Prostate gland (tissue), 2 donors: ENCODE measurements at regions not wholly inside any gene's neighbourhood (a gene's known extent, or its start where the extent isn't known, plus 50 kb on each side); places are given as distances from the start of the nearest gene placed in this dataset.

Experiments
- DNase-seq: peaks from one replicate; pipeline ENCODE4 v3.0.0-alpha.2; 2019; ENCODE audit warnings: low spot score
- H3K27ac ChIP-seq, 2 donors: fragments of 200-600 bp; sonication (generic); 2 replicates each; pipeline ENCODE4 v1.5.1; 2017 to 2019
- H3K27me3 ChIP-seq: fragments of 200-600 bp; sonication (generic); replicated peaks from 2 replicates; pipeline ENCODE4 v1.5.1; 2019; ENCODE audit not compliant: insufficient read depth
- H3K36me3 ChIP-seq, 2 donors: fragments of 200-600 bp; sonication (generic); 1 replicate in 1 of 2; 2 replicates in 1 of 2; pipeline versions ENCODE4 v1.5.1 to v1.8.1; 2017 to 2019
- H3K4me1 ChIP-seq: fragments of 200-600 bp; sonication (generic); replicated peaks from 2 replicates; pipeline ENCODE4 v1.5.1; 2019
- H3K4me3 ChIP-seq, 2 donors: fragments of 200-600 bp; sonication (generic); 2 replicates each; pipeline ENCODE4 v1.5.1; 2017 to 2019
- H3K9me3 ChIP-seq: fragments of 200-600 bp; sonication (generic); 2 replicates; pipeline ENCODE4 v1.5.1; 2017
- POLR2A ChIP-seq: fragments of 450-650 bp; IDR thresholded peaks from one replicate; pipeline ENCODE4 v1.6.1; 2016; ENCODE audit warnings: antibody characterized with exemption, mild to moderate bottlenecking
- POLR2AphosphoS5 ChIP-seq: sonication (generic); formaldehyde crosslinking; IDR thresholded peaks from one replicate; pipeline ENCODE4 v1.6.1; 2017; ENCODE audit warnings: antibody characterized with exemption
- WGBS: methylation state at CpG from one replicate; pipeline ENCODE4 v1.1.5; 2018; 5-methylcytosine and 5-hydroxymethylcytosine counted together
- intact Hi-C: fragments of 100-400 bp; cut with DNase I; formaldehyde crosslinking; loops from one replicate; pipeline ENCODE4 v1.14.2; 2022
- TF ChIP-seq, protein P1 (sequence below), 4 experiments: fragments of 200-600 bp in 2 of 4; fragments of 450-650 bp in 2 of 4; sonication (generic) in 2 of 4; IDR thresholded peaks; 1 replicate in 3 of 4; 2 replicates in 1 of 4; pipeline ENCODE4 v1.5.1; 2016 to 2019; ENCODE audit warnings: antibody characterized with exemption in 4 of 4, mild to moderate bottlenecking in 2 of 4, moderate library complexity in 2 of 4

DNA sequence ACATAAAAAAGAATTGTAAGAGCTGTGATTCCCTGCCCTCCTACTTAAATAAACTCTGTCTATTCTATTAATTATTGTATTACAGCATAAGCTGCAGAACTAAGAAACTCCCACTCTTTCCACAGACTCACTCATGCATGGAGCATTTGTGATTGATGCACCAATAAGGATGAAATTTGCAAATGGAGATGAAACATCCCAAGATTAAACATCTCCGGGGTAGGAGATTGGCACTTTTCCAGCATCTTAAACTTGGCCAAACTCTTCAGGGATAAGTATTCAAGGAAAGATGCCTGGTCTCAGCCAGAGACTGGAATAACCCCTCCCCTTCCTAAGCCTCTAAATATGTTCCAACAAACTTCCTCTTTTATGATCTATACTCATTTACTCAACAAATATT is 472.0 kb downstream of the ACTL7B start:
- intact Hi-C loops = no loop called here
- Histone ChIP-seq H3K27ac (no peak overlapping the region), H3K9me3 (no peaks in the 10 kb centered on the region), H3K4me3 (no peak overlapping the region), H3K36me3 (no peaks in the 10 kb centered on the region), H3K4me1 (no peaks in the 10 kb centered on the region), H3K27me3 (no peaks in the 10 kb centered on the region)
- whole genome bisulfite sequencing = 13% methylated on average over 1 of the region's 1 CpG
- DNase-seq = no peak
- TF ChIP-seq, protein P1, sequence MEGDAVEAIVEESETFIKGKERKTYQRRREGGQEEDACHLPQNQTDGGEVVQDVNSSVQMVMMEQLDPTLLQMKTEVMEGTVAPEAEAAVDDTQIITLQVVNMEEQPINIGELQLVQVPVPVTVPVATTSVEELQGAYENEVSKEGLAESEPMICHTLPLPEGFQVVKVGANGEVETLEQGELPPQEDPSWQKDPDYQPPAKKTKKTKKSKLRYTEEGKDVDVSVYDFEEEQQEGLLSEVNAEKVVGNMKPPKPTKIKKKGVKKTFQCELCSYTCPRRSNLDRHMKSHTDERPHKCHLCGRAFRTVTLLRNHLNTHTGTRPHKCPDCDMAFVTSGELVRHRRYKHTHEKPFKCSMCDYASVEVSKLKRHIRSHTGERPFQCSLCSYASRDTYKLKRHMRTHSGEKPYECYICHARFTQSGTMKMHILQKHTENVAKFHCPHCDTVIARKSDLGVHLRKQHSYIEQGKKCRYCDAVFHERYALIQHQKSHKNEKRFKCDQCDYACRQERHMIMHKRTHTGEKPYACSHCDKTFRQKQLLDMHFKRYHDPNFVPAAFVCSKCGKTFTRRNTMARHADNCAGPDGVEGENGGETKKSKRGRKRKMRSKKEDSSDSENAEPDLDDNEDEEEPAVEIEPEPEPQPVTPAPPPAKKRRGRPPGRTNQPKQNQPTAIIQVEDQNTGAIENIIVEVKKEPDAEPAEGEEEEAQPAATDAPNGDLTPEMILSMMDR (IDR thresholded peaks at IDR 0.05) = no peak
- TF ChIP-seq POLR2AphosphoS5 (no peak), POLR2A (no peak)

DNA sequence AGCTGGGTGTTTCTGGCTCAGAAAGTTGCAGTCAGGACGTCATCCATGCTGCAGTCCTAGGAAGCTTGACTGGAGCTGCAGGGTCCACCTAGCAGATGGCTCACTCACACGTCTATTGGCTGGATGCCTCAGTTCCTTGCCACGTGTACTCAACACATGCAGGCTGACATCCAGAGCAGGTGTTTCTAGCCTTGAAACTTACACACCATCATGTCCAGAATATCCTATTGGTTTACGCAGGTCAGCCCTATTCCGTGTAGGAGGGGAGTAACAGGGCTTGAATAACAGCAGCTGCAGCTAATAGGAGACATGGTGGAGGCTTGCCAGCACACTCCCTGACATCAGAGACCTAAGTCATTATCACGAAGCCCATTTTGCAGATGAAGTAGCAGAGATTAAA is 473.5 kb downstream of the ACTL7B start:
- 61% methylated on average over 6 of the region's 6 CpGs for WGBS
- no peaks in the 10 kb centered on the region for H3K36me3 ChIP-seq
- no peaks in the 10 kb centered on the region for H3K27me3 ChIP-seq
- H3K4me3 ChIP-seq = no peak overlapping the region
- no peaks in the 10 kb centered on the region for H3K9me3 ChIP-seq
- no peak for DNase-seq
- TF ChIP-seq, protein P1 (IDR thresholded peaks at IDR 0.05) = no peak
- TF ChIP-seq POLR2A (no peak), POLR2AphosphoS5 (no peak)
- no peaks in the 10 kb centered on the region for H3K4me1 ChIP-seq
- intact Hi-C loops = no loop called here
- no peak overlapping the region for H3K27ac ChIP-seq

DNA sequence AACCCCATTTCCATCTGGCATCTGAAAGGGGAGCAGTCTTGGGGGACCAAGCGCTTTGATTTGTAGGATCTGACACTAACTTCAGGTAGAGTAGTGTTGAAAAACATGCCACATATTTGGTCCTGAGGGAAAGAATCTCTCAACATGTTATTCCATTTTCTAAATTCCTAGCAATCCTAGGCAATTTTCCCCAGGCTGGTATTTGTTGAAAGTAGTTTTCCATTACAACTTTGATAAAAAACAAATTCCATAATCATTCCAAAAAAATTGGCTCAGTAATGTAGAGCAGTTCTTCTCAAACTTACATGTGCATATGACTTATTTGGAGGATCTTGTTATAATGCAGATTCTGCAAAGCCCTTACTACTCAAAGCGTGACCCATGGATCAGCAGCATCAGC is 477.9 kb downstream of the ACTL7B start:
- intact Hi-C loops = no loop called here
- no peaks in the 10 kb centered on the region for H3K36me3 ChIP-seq
- H3K4me1 ChIP-seq = no peaks in the 10 kb centered on the region
- TF ChIP-seq, protein P1 (IDR thresholded peaks at IDR 0.05) = no peak
- TF ChIP-seq POLR2AphosphoS5 (no peak), POLR2A (no peak)
- H3K27me3 ChIP-seq = no peaks in the 10 kb centered on the region
- H3K4me3 ChIP-seq = no peak overlapping the region
- H3K27ac ChIP-seq = no peak overlapping the region
- no peak for DNase-seq
- no peaks in the 10 kb centered on the region for H3K9me3 ChIP-seq
- WGBS = 89% methylated on average over 2 of the region's 2 CpGs

DNA sequence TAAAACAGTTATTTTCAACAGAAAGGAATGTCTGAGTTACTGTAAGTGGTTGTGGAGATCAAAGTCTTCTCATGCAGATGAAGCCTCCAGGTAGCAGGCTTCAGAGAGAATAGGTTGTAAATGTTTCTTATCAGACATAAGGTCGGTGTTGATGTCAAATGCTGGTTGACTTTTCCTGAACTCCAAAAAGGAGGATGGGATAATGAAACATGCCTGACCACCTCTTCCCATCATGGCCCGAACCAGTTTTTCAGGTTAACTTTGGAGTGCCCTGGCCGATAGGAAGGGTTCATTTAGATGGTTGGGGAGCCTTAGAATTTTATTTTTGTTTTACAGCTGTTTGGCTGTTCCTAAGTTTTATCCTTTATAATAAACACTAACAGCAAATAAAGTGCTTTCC is 478.4 kb downstream of the ACTL7B start:
- no peaks in the 10 kb centered on the region for H3K9me3 ChIP-seq
- 49% methylated on average over 3 of the region's 3 CpGs for WGBS
- no peak overlapping the region for H3K4me3 ChIP-seq
- no peak for TF ChIP-seq POLR2AphosphoS5
- TF ChIP-seq, protein P1 (IDR thresholded peaks at IDR 0.05) = no peak
- TF ChIP-seq POLR2A = no peak
- no peak overlapping the region for H3K27ac ChIP-seq
- DNase-seq = no peak
- no peaks in the 10 kb centered on the region for H3K4me1 ChIP-seq
- no peaks in the 10 kb centered on the region for H3K36me3 ChIP-seq
- H3K27me3 ChIP-seq = no peaks in the 10 kb centered on the region
- intact Hi-C loops = no loop called here

DNA sequence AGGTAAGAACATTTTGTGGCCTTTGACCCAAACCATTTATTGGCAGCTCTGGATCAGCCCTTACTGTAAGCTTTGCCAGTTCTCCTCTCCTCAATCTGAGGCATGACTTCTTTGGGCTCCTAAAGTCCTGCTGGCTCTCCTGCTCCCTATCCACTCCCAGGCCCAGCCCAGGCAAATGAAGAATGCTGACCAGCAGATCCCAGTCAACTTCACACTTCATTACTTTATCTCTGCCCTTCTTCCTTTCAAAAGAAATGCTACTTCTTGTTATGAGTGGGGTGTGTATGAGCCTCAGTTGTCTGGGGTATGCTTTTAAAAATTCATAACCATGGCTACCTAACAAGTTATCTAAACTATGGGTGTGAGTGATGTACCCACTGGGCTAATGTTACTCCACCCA is 479.6 kb downstream of the ACTL7B start:
- H3K36me3 ChIP-seq = no peaks in the 10 kb centered on the region
- no peak for DNase-seq

More for the DNA sequence above, 479.6 kb downstream of the ACTL7B start:
- H3K27me3 ChIP-seq = no peaks in the 10 kb centered on the region
- H3K27ac ChIP-seq = no peak overlapping the region
- H3K4me1 ChIP-seq = no peaks in the 10 kb centered on the region
- H3K9me3 ChIP-seq = no peaks in the 10 kb centered on the region
- no peak overlapping the region for H3K4me3 ChIP-seq
- TF ChIP-seq POLR2AphosphoS5 (no peak), POLR2A (no peak)
- TF ChIP-seq, protein P1 (IDR thresholded peaks at IDR 0.05) = no peak
- intact Hi-C loops = no loop called here
